ENCODE measurements at regions not wholly inside any gene's neighbourhood (a gene's known extent, or its start where the extent isn't known, plus 50 kb on each side); places are given as distances from the start of the nearest gene placed in this dataset.

DNA sequence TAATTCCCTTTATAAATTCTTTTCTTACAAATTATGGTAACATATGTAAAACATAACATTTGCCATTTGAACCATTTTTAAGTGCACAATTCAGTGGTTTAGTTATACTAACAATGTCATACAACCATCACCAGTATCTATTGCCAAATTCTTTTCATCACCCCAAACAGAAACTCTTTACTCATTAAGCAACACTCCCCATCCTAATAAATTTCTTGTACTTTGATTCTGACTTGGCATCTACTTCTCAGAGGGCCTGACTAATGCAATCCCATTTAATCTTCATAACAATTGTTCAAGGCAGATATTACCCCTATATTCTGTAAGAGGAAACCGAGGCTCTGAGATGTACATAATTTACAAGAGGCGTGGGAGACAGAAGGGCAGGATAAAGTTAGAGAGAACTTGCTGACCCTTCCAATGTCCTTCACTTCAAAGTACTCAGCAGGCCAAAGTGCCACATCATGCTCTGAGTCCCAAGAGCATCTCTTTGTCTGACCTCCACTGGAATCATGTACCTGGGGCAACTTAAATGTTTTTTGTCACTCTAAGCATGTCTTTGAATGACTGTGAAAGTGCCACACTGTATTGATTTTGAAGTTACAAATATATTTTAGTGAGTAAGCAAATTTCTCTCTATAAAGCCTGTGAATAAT, 255.3 kb downstream of the KIF4B start:
- TF ChIP-seq POLR2A (IDR thresholded peaks at IDR 0.05; ENCODE audit: low read depth, low read length), result no peak
- TF ChIP-seq, protein P1, sequence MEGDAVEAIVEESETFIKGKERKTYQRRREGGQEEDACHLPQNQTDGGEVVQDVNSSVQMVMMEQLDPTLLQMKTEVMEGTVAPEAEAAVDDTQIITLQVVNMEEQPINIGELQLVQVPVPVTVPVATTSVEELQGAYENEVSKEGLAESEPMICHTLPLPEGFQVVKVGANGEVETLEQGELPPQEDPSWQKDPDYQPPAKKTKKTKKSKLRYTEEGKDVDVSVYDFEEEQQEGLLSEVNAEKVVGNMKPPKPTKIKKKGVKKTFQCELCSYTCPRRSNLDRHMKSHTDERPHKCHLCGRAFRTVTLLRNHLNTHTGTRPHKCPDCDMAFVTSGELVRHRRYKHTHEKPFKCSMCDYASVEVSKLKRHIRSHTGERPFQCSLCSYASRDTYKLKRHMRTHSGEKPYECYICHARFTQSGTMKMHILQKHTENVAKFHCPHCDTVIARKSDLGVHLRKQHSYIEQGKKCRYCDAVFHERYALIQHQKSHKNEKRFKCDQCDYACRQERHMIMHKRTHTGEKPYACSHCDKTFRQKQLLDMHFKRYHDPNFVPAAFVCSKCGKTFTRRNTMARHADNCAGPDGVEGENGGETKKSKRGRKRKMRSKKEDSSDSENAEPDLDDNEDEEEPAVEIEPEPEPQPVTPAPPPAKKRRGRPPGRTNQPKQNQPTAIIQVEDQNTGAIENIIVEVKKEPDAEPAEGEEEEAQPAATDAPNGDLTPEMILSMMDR (IDR thresholded peaks at IDR 0.05; ENCODE audit: extremely low read depth in 1 of 2, insufficient read depth in 1 of 2, low read depth in 1 of 2, low read length in 2 of 2), result no peak

Measured in endothelial cell of umbilical vein (primary cell).